ENCODE measurements at regions not wholly inside any gene's neighbourhood (a gene's known extent, or its start where the extent isn't known, plus 50 kb on each side); places are given as distances from the start of the nearest gene placed in this dataset.
A peak's percentile ranks its signal among the peaks of the same experiment; 100 is the strongest.

GRCh38 chr14:36390718-36391117 lies 70.3 kb upstream of the MBIP start:
- no peaks in the 10 kb centered on the region for H3K9me3 ChIP-seq
- no peaks in the 10 kb centered on the region for H3K36me3 ChIP-seq
- H3K4me3 ChIP-seq = no peak overlapping the region
- H3K4me1 ChIP-seq = no peaks in the 10 kb centered on the region
- WGBS, 2 donors (ENCODE audit: low coverage in 1 of 2) = 56 to 59% methylated on average over 4 of the region's 4 CpGs
- TF ChIP-seq POLR2A (IDR thresholded peaks at IDR 0.05) (no peak), CTCF (IDR thresholded peaks at IDR 0.05) (no peak), EP300 (IDR thresholded peaks at IDR 0.05) (no peak), POLR2AphosphoS5 (IDR thresholded peaks at IDR 0.05) (no peak)
- no peaks in the 10 kb centered on the region for H3K27me3 ChIP-seq
- H3K27ac ChIP-seq = no peak overlapping the region
- ATAC-seq = no peak

- H3K36me3 ChIP-seq = no peaks in the 10 kb centered on the region
- 85 to 95% methylated on average over 6 to 7 of the region's 7 CpGs for WGBS, 2 donors (ENCODE audit: low coverage in 1 of 2)
- peaks cover 0 to 5% (median 0%) of the 10 kb centered on the region in 3 donors for H3K4me1 ChIP-seq
- no peak overlapping the region for H3K4me3 ChIP-seq
- ATAC-seq = peak; percentile 67
- peak overlapping the region in 1 of 4 donors; percentile 1 for H3K27ac ChIP-seq
- H3K9me3 ChIP-seq = no peaks in the 10 kb centered on the region
- TF ChIP-seq CTCF (IDR thresholded peaks at IDR 0.05) = no peak
- TF ChIP-seq POLR2A (IDR thresholded peaks at IDR 0.05) = no peak
- TF ChIP-seq POLR2AphosphoS5 (IDR thresholded peaks at IDR 0.05) = peak; percentile 59
- TF ChIP-seq EP300 (IDR thresholded peaks at IDR 0.05) = no peak
- H3K27me3 ChIP-seq = no peaks in the 10 kb centered on the region
Observed at GRCh38 chr14:36383767-36384431, 63.5 kb upstream of the MBIP start.

- TF ChIP-seq CTCF (IDR thresholded peaks at IDR 0.05) (peak; percentile 48 to 79 (median 68)), POLR2A (IDR thresholded peaks at IDR 0.05) (no peak)
- ATAC-seq = peak; percentile 57
- Histone ChIP-seq H3K9me3 (no peaks in the 10 kb centered on the region), H3K27me3 (no peaks in the 10 kb centered on the region), H3K4me3 (no peak overlapping the region), H3K4me1 (no peaks in the 10 kb centered on the region), H3K36me3 (no peaks in the 10 kb centered on the region), H3K27ac (no peak overlapping the region)
- WGBS, 2 donors (ENCODE audit: low coverage in 1 of 2) = 29 to 45% methylated on average over 2 to 4 of the region's 4 CpGs
Observed at GRCh38 chr14:36373982-36374673, 53.7 kb upstream of the MBIP start.

Small RNA genes in the stretch of these regions (small RNA-seq; reads per million reads assigned to genes)
- gene RNU7-93P = 0 reads per million in 4 donors

Data from gastroesophageal sphincter (tissue), 4 donors.